ENCODE measurements at regions not wholly inside any gene's neighbourhood (a gene's known extent, or its start where the extent isn't known, plus 50 kb on each side); places are given as distances from the start of the nearest gene placed in this dataset.

- DNase-seq, result no peak
Measured at GRCh38 chr20:8073024-8073832, 53.7 kb upstream of the TMX4 start.

GRCh38 chr20:8074931-8075330 is 55.4 kb upstream of the TMX4 start:
- DNase-seq, result no peak

- DNase-seq, result no peak
Measured at GRCh38 chr20:8076306-8077136, 55.5 kb upstream of the PLCB1 start.

- DNase-seq, result no peak
Measured at GRCh38 chr20:8077137-8077466, 55.0 kb upstream of the PLCB1 start.

- DNase-seq, result no peak
Measured at GRCh38 chr20:8078528-8078914, 53.5 kb upstream of the PLCB1 start.

- no peak for DNase-seq
Measured at GRCh38 chr20:8079976-8080375, 52.1 kb upstream of the PLCB1 start.

GRCh38 chr20:8082025-8082424 is 50.0 kb upstream of the PLCB1 start:
- DNase-seq, result peak in 1 of 2 experiments; percentile 17

Data from NCI-H524 (cell line).